ENCODE measurements at regions not wholly inside any gene's neighbourhood (a gene's known extent, or its start where the extent isn't known, plus 50 kb on each side); places are given as distances from the start of the nearest gene placed in this dataset.

- H3K4me1 ChIP-seq, result no peaks in the 10 kb centered on the region
- no peak overlapping the region for H3K4me3 ChIP-seq
- H3K36me3 ChIP-seq, result no peaks in the 10 kb centered on the region
- H3K27ac ChIP-seq, result no peak overlapping the region
- no peak for DNase-seq
- H3K9me3 ChIP-seq (replicated peaks), result no peaks in the 10 kb centered on the region
- H3K27me3 ChIP-seq, result no peaks in the 10 kb centered on the region
Observed at GRCh38 chr13:85693889-85694511, 105.2 kb downstream of the SLITRK6 start.

DNA sequence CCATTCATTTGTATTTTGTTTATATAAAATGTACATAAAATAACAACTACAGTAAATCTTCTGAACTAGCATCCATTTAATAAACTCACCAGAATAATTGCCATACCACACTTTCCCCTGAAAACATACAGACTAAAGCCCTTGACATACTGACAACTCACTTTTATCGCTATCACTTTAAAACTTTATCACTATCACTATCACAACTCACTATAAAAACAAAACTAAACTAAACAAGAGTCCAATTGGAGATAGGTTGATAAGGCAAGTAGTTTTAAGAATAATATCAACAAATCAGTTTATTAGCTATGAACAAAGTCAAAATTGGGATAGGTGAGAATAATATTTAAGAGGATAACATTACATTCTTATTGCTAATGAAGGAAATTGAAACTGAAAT lies 108.9 kb downstream of the SLITRK6 start:
- no peaks in the 10 kb centered on the region for H3K36me3 ChIP-seq
- no peaks in the 10 kb centered on the region for H3K9me3 ChIP-seq (replicated peaks)
- H3K4me3 ChIP-seq, result no peak overlapping the region
- H3K27ac ChIP-seq, result no peak overlapping the region
- H3K27me3 ChIP-seq, result no peaks in the 10 kb centered on the region
- no peaks in the 10 kb centered on the region for H3K4me1 ChIP-seq
- DNase-seq, result no peak

DNA sequence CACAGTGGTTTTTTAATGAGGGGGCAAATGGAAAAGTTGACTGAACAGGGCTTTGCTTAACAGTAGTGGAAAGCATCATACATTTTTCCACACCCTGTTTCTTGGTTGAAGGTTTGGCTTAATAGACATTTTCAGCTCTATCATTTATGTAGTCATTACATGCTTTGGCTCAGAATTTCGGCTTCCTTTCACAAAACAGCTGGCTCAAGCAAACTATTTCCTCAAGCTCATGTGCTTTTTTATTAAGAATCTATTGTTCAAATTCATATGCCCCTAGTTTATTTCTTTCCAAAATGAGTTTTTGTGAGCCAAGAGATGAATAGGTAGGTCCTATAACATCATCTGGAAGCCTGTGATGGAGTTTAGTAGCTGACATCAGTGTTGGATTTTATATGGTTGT lies 113.8 kb downstream of the SLITRK6 start:
- Histone ChIP-seq H3K27me3 (no peaks in the 10 kb centered on the region), H3K4me3 (no peak overlapping the region), H3K27ac (no peak overlapping the region), H3K4me1 (no peaks in the 10 kb centered on the region), H3K9me3 (replicated peaks) (no peaks in the 10 kb centered on the region), H3K36me3 (no peaks in the 10 kb centered on the region)
- DNase-seq, result no peak

DNA sequence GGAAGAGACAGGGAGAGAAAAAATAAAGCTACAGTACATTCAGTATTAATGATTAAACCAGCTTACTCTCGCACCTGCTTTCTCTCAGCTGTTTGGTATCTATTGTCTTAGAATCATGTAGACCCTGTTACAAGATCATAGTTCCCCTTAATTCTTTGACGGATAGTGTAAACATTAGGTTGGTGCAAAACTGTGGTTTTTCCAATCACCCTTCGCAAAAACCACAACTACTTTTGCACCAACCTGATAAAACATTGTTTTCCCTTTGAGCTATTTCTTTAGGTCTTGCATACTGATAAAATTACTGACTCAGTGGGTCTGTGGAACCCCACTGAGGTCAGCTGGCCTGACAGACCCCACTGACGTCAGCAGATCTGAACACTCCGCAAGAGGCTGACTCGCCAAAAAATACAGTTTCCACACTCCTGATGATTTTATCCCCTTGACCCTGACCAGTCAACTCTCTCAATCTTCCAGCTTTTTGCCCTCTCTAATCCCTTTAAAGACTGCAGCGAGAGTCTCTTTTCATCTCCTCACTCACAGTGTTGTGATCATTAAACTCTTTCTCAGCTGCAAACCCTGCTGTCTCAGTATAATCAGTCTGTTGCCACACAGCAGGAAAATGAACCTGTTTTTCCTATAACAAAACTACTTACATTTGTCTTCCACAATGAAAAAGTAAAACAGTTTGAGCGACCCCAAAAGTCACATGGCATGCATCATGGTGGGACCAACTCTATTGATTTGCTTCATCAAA lies 123.9 kb downstream of the SLITRK6 start:
- no peak for DNase-seq
- H3K27ac ChIP-seq, result no peak overlapping the region
- H3K9me3 ChIP-seq (replicated peaks), result no peaks in the 10 kb centered on the region
- no peak overlapping the region for H3K4me3 ChIP-seq
- H3K27me3 ChIP-seq, result no peaks in the 10 kb centered on the region
- H3K4me1 ChIP-seq, result no peaks in the 10 kb centered on the region
- no peaks in the 10 kb centered on the region for H3K36me3 ChIP-seq

- no peaks in the 10 kb centered on the region for H3K9me3 ChIP-seq (replicated peaks)
- no peaks in the 10 kb centered on the region for H3K27me3 ChIP-seq
- no peak overlapping the region for H3K4me3 ChIP-seq
- no peaks in the 10 kb centered on the region for H3K36me3 ChIP-seq
- H3K27ac ChIP-seq, result no peak overlapping the region
- H3K4me1 ChIP-seq, result no peaks in the 10 kb centered on the region
- DNase-seq, result no peak
Observed at GRCh38 chr13:85671336-85671735, 127.9 kb downstream of the SLITRK6 start.

GRCh38 chr13:85666356-85666755 lies 132.9 kb downstream of the SLITRK6 start:
- no peaks in the 10 kb centered on the region for H3K27me3 ChIP-seq
- no peaks in the 10 kb centered on the region for H3K9me3 ChIP-seq (replicated peaks)
- DNase-seq, result no peak
- H3K4me1 ChIP-seq, result no peaks in the 10 kb centered on the region
- no peak overlapping the region for H3K4me3 ChIP-seq
- no peaks in the 10 kb centered on the region for H3K36me3 ChIP-seq
- H3K27ac ChIP-seq, result no peak overlapping the region

GRCh38 chr13:85665286-85665685 lies 133.9 kb downstream of the SLITRK6 start:
- H3K27me3 ChIP-seq, result no peaks in the 10 kb centered on the region
- no peak overlapping the region for H3K4me3 ChIP-seq
- H3K27ac ChIP-seq, result no peak overlapping the region
- no peaks in the 10 kb centered on the region for H3K4me1 ChIP-seq
- H3K36me3 ChIP-seq, result no peaks in the 10 kb centered on the region
- peak in 1 of 2 experiments; percentile 11 for DNase-seq
- H3K9me3 ChIP-seq (replicated peaks), result no peaks in the 10 kb centered on the region

DNA sequence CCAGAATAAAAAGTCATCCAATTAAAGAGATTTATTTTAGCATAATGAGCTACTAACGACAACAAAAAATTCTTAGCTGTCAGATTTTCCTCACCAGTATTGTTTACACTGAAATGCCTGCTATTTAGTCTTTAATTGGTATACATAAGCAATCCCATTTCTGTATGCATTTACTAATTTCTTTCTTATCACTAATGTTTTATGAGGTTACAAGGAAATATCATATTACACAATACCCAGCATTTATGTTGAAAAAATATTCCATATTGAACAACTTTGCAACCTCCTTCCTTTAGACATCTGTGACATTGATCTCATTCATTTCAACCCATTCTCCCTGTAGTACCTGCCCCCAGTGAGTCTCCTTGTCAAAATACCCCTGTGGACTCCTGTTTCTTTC lies 135.4 kb downstream of the SLITRK6 start:
- no peaks in the 10 kb centered on the region for H3K36me3 ChIP-seq
- no peak overlapping the region for H3K27ac ChIP-seq
- no peaks in the 10 kb centered on the region for H3K27me3 ChIP-seq
- H3K4me1 ChIP-seq, result no peaks in the 10 kb centered on the region
- DNase-seq, result no peak
- no peak overlapping the region for H3K4me3 ChIP-seq
- H3K9me3 ChIP-seq (replicated peaks), result no peaks in the 10 kb centered on the region

DNA sequence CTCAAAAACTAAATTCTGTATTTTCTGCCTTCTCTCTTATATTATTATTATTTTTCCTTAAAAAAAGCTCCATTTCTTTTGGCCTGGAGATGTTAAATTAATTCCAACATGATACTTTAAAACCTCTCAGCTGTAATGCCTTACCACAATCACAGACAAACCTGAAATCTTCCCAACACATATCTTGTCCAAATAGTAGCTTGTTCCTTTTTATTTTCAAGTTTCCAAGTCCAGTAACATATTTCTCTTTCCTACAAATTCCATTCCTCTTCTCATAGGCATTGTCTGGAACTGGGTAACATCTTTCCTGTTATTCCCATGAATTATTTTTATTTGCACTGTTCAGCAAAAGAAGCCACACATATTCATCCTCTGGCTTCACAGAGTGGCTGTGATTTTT lies 137.0 kb downstream of the SLITRK6 start:
- H3K27ac ChIP-seq, result no peak overlapping the region
- H3K9me3 ChIP-seq (replicated peaks), result no peaks in the 10 kb centered on the region
- no peak for DNase-seq
- no peaks in the 10 kb centered on the region for H3K4me1 ChIP-seq
- no peak overlapping the region for H3K4me3 ChIP-seq
- no peaks in the 10 kb centered on the region for H3K27me3 ChIP-seq
- no peaks in the 10 kb centered on the region for H3K36me3 ChIP-seq

GRCh38 chr13:85661675-85662074 lies 137.5 kb downstream of the SLITRK6 start:
- DNase-seq, result no peak
- Histone ChIP-seq H3K9me3 (replicated peaks) (no peaks in the 10 kb centered on the region), H3K36me3 (no peaks in the 10 kb centered on the region), H3K4me1 (no peaks in the 10 kb centered on the region), H3K4me3 (no peak overlapping the region), H3K27me3 (no peaks in the 10 kb centered on the region), H3K27ac (no peak overlapping the region)

GRCh38 chr13:85659493-85659892 lies 139.7 kb downstream of the SLITRK6 start:
- no peak for DNase-seq
- no peak overlapping the region for H3K4me3 ChIP-seq
- H3K9me3 ChIP-seq (replicated peaks), result no peaks in the 10 kb centered on the region
- H3K27me3 ChIP-seq, result no peaks in the 10 kb centered on the region
- no peaks in the 10 kb centered on the region for H3K36me3 ChIP-seq
- no peak overlapping the region for H3K27ac ChIP-seq
- H3K4me1 ChIP-seq, result no peaks in the 10 kb centered on the region

DNA sequence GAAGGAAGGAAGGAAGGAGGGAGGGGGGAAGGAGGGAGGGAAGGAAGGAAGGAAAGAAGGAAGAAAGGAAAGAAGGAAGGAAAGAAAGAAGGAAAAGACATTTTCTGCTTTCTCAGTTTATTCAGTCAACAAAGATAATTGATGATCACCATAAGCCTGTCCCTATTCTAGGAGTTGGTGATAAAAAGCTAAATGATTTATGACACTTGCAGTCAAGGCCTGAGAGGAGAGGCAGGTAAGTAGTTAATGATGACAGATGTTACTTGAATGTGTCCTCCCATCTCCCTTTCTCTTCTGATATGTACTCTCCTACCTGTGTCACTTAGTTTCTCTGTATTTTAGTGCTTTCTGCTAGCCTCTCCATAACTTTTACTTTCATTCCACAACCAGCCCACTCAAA lies 141.3 kb downstream of the SLITRK6 start:
- DNase-seq, result no peak
- H3K4me3 ChIP-seq, result no peak overlapping the region
- H3K4me1 ChIP-seq, result no peaks in the 10 kb centered on the region
- H3K27ac ChIP-seq, result no peak overlapping the region
- H3K9me3 ChIP-seq (replicated peaks), result no peaks in the 10 kb centered on the region
- H3K27me3 ChIP-seq, result no peaks in the 10 kb centered on the region
- H3K36me3 ChIP-seq, result no peaks in the 10 kb centered on the region

- DNase-seq, result no peak
- Histone ChIP-seq H3K9me3 (replicated peaks) (no peaks in the 10 kb centered on the region), H3K27me3 (no peaks in the 10 kb centered on the region), H3K4me3 (no peak overlapping the region), H3K27ac (no peak overlapping the region), H3K36me3 (no peaks in the 10 kb centered on the region), H3K4me1 (no peaks in the 10 kb centered on the region)
Observed at GRCh38 chr13:85655040-85655439, 144.2 kb downstream of the SLITRK6 start.

DNA sequence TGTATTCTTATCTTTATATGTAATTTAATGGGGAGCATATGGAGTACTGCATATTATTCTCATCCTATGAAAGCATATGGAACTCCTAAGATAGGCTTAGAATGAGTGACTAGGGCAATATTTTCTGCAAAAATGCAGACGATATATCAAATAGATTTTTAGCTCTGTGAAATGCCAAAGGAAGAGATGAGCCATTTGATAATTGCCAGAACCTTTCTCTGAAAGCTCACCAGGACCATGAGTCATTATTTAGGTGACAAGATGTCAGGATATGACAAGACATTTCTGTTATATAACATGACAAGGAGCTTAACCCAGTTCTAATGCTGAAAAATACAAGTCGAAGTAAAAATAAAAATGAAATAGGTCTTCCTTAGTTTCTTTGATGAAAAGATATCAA lies 145.0 kb downstream of the SLITRK6 start:
- no peak for DNase-seq
- Histone ChIP-seq H3K36me3 (no peaks in the 10 kb centered on the region), H3K27ac (no peak overlapping the region), H3K4me3 (no peak overlapping the region), H3K9me3 (replicated peaks) (no peaks in the 10 kb centered on the region), H3K4me1 (no peaks in the 10 kb centered on the region), H3K27me3 (no peaks in the 10 kb centered on the region)

DNA sequence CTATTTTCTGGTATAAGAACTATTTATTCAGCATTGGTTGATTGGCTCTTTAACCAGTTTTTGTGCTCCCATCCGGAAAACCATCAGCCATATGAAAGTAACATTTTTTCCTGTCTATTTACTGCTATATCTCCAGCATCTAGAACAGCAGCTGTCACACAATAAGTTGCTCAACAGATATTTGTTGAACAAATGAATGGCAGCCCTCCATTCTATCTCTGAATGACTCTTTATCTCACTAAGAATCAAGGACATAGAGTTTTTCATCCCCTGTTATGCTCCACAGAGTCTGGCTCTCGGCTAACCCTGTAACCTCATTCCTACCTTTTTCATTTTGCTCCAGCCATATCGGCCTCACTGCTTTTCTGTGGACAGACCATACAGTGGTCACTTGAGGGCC lies 145.5 kb downstream of the SLITRK6 start:
- DNase-seq, result no peak
- Histone ChIP-seq H3K9me3 (replicated peaks) (no peaks in the 10 kb centered on the region), H3K4me1 (no peaks in the 10 kb centered on the region), H3K27ac (no peak overlapping the region), H3K4me3 (no peak overlapping the region), H3K36me3 (no peaks in the 10 kb centered on the region), H3K27me3 (no peaks in the 10 kb centered on the region)

DNA sequence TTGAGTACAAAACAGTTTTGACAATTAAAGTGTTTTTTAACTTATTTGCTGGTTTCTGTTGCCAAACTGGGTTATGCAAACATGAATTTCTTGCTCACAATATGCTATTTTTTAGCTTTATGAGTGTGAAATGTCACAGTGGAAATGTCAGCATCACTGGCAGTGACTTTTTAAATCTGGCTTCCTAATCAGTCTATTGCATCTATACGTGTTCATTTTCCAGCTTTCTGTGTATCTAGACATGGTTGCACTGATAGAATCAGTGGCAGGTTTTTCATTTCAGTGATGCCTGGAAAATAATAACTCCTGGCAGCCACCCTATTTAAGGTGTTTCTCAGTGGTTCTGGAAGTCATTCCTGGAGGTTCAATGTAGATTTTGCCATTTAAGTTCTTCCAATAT lies 146.7 kb downstream of the SLITRK6 start:
- Histone ChIP-seq H3K36me3 (no peaks in the 10 kb centered on the region), H3K9me3 (replicated peaks) (no peaks in the 10 kb centered on the region), H3K27me3 (no peaks in the 10 kb centered on the region), H3K4me3 (no peak overlapping the region), H3K27ac (no peak overlapping the region), H3K4me1 (no peaks in the 10 kb centered on the region)
- no peak for DNase-seq

Data from SJCRH30 (cell line).